ENCODE measurements at regions not wholly inside any gene's neighbourhood (a gene's known extent, or its start where the extent isn't known, plus 50 kb on each side); places are given as distances from the start of the nearest gene placed in this dataset.
A peak's percentile ranks its signal among the peaks of the same experiment; 100 is the strongest.

- DNase-seq (ENCODE audit: low read depth in 4 of 4, low spot score in 3 of 4), result no peak
Observed at GRCh38 chr22:26732284-26732683, 74.9 kb downstream of the MIAT start.

GRCh38 chr22:26734339-26735018 is 77.1 kb downstream of the MIAT start:
- no peak for DNase-seq (ENCODE audit: low read depth in 4 of 4, low spot score in 3 of 4)

GRCh38 chr22:26735019-26735409 is 77.6 kb downstream of the MIAT start:
- DNase-seq (ENCODE audit: low read depth in 4 of 4, low spot score in 3 of 4), result no peak

- no peak for DNase-seq (ENCODE audit: low read depth in 4 of 4, low spot score in 3 of 4)
Observed at GRCh38 chr22:26737262-26737661, 79.9 kb downstream of the MIAT start.

- no peak for DNase-seq (ENCODE audit: low read depth in 4 of 4, low spot score in 3 of 4)
Observed at GRCh38 chr22:26740253-26740652, 82.9 kb downstream of the MIAT start.

- no peak for DNase-seq (ENCODE audit: low read depth in 4 of 4, low spot score in 3 of 4)
Observed at GRCh38 chr22:26743149-26743548, 85.8 kb downstream of the MIAT start.

- DNase-seq (ENCODE audit: low read depth in 4 of 4, low spot score in 3 of 4), result no peak
Observed at GRCh38 chr22:26744892-26745808, 87.8 kb downstream of the MIAT start.

GRCh38 chr22:26746311-26746710 is 88.9 kb downstream of the MIAT start:
- no peak for DNase-seq (ENCODE audit: low read depth in 4 of 4, low spot score in 3 of 4)

- DNase-seq (ENCODE audit: low read depth in 4 of 4, low spot score in 3 of 4), result no peak
Observed at GRCh38 chr22:26748845-26749244, 91.5 kb downstream of the MIAT start.

- DNase-seq (ENCODE audit: low read depth in 4 of 4, low spot score in 3 of 4), result peak; percentile 12 to 59 (median 42)
Observed at GRCh38 chr22:26751217-26751616, 93.8 kb downstream of the MIAT start.

- no peak for DNase-seq (ENCODE audit: low read depth in 4 of 4, low spot score in 3 of 4)
Observed at GRCh38 chr22:26753125-26753862, 95.9 kb downstream of the MIAT start.

- DNase-seq (ENCODE audit: low read depth in 4 of 4, low spot score in 3 of 4), result peak in 2 of 4 donors; percentile 20 to 25
Observed at GRCh38 chr22:26756675-26757293, 99.4 kb downstream of the MIAT start.

- DNase-seq (ENCODE audit: low read depth in 4 of 4, low spot score in 3 of 4), result no peak
Observed at GRCh38 chr22:26757496-26757895, 100.1 kb downstream of the MIAT start.

GRCh38 chr22:26762503-26763472 is 105.4 kb downstream of the MIAT start:
- no peak for DNase-seq (ENCODE audit: low read depth in 4 of 4, low spot score in 3 of 4)

GRCh38 chr22:26763633-26764361 is 106.4 kb downstream of the MIAT start:
- peak in 2 of 4 donors; percentile 22 to 26 for DNase-seq (ENCODE audit: low read depth in 4 of 4, low spot score in 3 of 4)

- no peak for DNase-seq (ENCODE audit: low read depth in 4 of 4, low spot score in 3 of 4)
Observed at GRCh38 chr22:26766510-26767350, 109.3 kb downstream of the MIAT start.

- no peak for DNase-seq (ENCODE audit: low read depth in 4 of 4, low spot score in 3 of 4)
Observed at GRCh38 chr22:26767351-26768155, 110.2 kb downstream of the MIAT start.

Data from left renal pelvis (tissue), 4 donors.